Cardiac septum (tissue), 1 donor: ENCODE measurements at regions not wholly inside any gene's neighbourhood (a gene's known extent, or its start where the extent isn't known, plus 50 kb on each side); places are given as distances from the start of the nearest gene placed in this dataset.
"Not testable (repeated sequence)": the region's sequence is repeated elsewhere in the genome, so short reads cannot be mapped to it uniquely, and the experiment has no call there.

Experiments
- DNase-seq: peaks from one replicate; pipeline ENCODE4 v3.0.0-alpha.2; 2020; ENCODE audit warnings: low spot score
- intact Hi-C: fragments of 100-400 bp; cut with DNase I; formaldehyde crosslinking; loops from one replicate; pipeline ENCODE4 v1.14.0; 2022
- donor health status: DM: no; HTN: no; CAD: no.

DNA sequence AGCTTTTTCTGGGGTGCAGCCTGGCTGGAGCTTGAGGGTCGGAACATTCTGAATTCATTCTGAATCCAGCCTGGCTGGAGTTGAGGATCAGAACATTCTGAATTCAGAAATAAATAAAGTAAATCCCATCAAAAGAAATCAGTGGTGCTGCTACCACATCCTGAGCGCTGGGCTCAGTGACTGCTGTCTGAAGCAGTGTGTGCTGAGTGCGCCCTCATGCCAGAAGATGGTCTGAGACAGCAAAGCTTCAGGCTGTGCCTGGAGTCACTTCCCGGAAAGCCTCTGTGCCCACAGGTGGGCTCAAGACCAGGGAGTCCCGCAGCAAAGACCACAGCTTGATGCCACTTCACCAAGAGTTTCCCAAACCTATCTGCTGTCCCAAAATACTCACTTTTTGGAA lies 187.9 kb downstream of the VAPA start:
- DNase-seq = no peak
- intact Hi-C loops = loop anchor here (10.0 kb wide), 1 partner anchor 413 kb away; no protein-coding TSS in a partner anchor

DNA sequence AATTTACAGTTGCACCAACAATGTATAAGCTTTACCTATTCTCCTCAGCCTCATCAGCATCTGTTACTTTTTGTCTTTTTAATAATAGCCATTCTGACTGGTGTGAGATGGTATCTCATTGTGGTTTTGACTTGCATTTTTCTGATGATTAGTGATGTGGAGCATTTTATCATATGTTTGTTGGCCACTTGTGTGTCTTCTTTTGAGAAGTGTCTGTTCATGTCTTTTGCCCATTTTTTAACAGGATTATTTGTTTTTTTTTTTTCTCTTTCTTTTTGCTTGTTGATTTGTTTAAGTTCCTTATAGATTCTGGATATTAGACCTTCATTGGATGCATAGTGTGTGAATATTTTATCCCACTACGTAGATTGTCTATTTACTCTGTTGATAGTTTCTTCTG lies 191.3 kb downstream of the VAPA start:
- DNase-seq = not testable (repeated sequence)
- intact Hi-C loops = loop anchor here (10.0 kb wide), 1 partner anchor 410 kb away; no protein-coding TSS in a partner anchor

GRCh38 chr18:10111191-10111590 lies 197.4 kb downstream of the VAPA start:
- intact Hi-C loops = no loop called here

DNA sequence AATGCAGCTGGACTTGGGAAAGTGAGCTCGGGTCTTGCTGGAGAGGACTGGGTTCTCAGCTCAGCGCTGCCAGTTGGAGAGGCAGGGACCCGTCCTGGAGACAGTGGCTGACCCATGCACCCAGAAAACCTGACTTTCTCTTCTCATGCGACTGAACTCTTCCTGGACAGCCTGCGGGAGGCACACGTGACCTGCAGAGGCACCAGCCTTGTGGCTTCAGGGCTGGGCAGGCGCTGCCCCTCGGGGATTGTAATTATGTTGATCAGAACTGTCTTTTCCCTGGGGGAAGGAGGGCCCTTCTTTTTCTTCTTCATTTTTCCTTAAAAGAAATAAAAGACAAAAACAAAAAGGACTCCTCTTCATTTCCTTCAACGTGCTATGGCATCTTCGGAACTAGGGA lies 198.1 kb downstream of the VAPA start:
- intact Hi-C loops = no loop called here
- no peak for DNase-seq

More at GRCh38 chr18:10111191-10111590, 197.4 kb downstream of the VAPA start:
- DNase-seq = no peak

- DNase-seq = no peak
- intact Hi-C loops = no loop called here
These were observed 199.6 kb downstream of the VAPA start for GRCh38 chr18:10113121-10114022.

GRCh38 chr18:10114717-10115463 lies 201.1 kb downstream of the VAPA start:
- intact Hi-C loops = no loop called here
- DNase-seq = no peak

DNA sequence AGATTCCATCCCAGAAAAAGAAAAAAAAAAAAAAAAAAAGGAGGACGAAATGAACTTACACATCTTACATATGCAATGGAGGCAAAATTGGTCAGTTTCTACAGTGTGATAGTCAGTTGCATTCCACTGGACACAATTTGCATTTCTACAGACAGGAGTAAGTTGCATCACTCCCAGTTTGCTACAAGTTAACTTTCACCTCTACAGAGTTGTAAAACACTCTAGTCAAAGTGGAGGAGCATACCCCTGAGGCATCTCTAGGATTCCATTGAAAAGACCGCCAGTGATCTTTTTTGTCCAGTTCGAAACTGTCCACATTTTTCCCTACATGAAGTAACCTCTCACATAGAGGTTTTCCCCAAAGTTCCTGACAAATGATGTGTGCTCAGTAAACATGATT lies 202.8 kb downstream of the VAPA start:
- intact Hi-C loops = no loop called here
- DNase-seq = no peak

DNA sequence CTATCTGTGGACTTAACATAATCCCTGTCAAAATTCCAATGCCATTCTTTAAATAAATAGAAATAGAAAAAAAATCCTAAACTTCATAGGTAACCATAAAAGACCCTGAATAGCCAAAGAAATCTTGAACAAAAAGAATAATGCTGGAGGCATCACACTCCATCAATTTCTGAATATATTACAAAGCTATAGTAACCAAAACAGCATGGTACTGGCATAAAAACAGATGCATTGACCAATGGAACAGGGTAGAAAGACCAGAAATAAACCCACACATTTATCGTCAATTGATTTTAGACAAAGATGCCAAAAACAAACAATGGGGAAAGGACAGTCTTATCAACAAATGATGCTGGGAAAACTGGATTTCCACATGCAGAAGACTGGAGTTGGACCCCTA lies 205.7 kb downstream of the VAPA start:
- intact Hi-C loops = no loop called here
- DNase-seq = no peak

GRCh38 chr18:10119991-10120390 lies 206.2 kb downstream of the VAPA start:
- intact Hi-C loops = loop anchor here (5.0 kb wide), 1 partner anchor 58 kb away; no protein-coding TSS in a partner anchor
- no peak for DNase-seq

- intact Hi-C loops = loop anchor here (5.0 kb wide), 1 partner anchor 58 kb away; no protein-coding TSS in a partner anchor
- no peak for DNase-seq
These were observed 206.8 kb downstream of the VAPA start for GRCh38 chr18:10120622-10121021.

DNA sequence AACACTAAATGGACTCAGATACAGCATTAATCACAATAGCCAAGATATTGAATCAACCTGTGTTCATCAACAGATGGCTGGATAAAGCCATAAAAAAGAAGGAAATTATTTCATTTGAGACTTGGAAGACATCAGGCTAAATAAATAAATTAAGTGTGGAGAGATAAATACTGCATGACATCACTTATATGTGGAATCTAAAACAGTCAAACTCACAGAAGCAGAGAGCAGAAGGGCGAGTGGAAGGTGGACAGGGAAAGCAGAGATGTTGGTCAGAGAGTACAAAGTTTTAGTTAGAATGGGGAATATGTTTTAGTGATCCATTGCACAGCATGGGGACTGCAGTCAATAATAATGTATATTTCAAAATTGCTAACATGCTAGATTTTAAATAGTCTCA lies 207.2 kb downstream of the VAPA start:
- no peak for DNase-seq
- intact Hi-C loops = loop anchor here (5.0 kb wide), 1 partner anchor 59 kb away; no protein-coding TSS in a partner anchor

DNA sequence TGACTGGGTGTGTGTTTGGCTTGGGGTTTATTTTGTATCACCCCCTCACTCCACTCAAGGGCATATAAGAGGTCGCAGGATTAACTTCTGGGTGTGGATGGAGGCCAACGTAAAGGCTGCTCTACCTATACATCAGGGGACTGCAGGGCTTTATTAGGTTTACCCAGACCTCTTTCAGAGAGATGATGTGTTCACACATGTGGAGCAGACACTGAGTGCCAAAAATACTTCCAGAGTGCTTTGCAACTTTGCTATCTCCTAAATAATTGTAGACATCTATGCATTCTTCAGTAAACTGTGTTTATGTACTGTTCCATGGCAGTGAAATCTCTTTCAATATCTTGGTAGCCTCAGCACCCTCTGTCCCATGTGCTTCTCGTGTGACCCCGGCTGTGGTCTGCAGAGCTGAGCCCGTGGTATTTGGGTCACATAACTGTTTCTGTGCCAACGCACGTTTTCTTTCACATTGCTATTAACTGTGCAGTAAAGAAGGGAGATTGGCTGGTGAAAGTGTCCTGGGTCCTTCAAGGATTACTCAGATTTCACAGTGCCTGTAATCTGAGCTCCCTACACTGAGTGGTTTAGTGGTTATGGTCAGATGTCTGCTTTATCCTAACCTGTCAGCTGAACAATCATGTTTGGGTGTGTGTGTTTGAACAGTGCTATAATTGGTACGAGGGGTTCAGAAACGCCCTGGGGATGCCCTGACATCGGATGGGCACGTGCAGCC lies 208.1 kb downstream of the VAPA start:
- intact Hi-C loops = loop anchor here (5.0 kb wide), 1 partner anchor 60 kb away; no protein-coding TSS in a partner anchor
- no peak for DNase-seq

DNA sequence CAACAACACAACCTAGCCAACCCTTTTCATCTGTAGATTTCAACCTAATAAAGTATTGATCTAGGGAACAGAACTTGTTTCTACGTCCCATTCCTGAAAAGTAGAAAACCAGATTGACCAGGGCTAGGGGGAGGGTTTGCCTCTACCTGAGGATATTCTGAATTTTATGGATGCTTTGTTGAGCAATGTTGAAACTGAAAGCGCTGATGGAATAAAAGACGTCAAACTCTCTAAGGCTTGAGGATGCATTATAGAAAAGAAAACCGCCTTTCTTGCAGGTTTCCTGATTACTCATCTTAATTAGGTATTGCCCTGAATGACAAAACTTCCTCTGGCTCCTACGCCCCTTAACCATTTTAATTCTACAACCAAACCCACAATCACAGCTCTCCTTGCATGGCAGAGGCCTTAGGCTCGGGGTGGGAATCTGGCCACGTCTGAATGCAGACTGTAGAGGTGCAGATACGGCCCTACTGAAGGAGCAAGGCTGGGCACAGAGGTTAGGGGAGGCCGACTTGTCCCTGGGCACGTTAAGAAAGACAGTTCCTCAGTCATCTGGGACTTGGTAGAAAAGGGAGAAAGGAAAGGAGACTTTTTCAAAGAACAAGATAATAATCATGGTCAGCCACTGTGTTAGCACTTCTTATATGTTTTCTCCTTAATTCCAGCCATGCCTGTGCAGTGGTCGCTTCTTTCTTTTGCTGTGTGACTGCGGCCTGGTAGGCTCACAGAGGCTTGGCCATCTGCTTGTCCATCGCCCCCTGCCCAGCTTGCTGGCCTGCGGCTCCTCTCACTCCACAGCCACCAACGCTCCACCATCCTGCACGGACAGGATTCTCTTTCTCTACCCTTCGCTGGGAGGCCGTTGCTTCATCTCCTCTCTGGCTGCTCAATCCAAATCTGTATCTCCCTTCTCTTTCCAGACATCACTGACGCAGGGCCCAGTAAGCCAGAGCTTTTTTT lies 209.5 kb downstream of the VAPA start:
- intact Hi-C loops = loop anchor here (5.0 kb wide), 1 partner anchor 61 kb away; no protein-coding TSS in a partner anchor
- DNase-seq = no peak

DNA sequence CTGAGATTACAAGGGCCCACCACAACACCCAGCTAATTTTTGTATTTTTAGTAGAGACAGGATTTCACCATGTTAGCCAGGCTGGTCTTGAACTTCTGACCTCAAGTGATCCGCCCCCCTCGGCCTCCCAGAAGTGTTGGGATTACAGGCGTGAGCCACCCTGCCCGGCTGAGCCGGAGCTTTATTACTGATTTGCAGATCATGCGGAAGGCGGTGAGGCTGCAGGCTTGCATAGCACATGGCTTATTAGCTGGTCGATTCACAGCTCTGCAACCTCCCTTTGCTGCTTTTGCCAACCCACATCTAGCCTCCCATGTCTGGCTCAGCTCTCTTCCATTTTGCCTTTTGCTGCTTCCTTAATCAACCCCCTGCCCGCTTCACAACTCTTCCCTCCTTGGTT lies 210.3 kb downstream of the VAPA start:
- DNase-seq = no peak
- intact Hi-C loops = loop anchor here (5.0 kb wide), 1 partner anchor 62 kb away; no protein-coding TSS in a partner anchor

DNA sequence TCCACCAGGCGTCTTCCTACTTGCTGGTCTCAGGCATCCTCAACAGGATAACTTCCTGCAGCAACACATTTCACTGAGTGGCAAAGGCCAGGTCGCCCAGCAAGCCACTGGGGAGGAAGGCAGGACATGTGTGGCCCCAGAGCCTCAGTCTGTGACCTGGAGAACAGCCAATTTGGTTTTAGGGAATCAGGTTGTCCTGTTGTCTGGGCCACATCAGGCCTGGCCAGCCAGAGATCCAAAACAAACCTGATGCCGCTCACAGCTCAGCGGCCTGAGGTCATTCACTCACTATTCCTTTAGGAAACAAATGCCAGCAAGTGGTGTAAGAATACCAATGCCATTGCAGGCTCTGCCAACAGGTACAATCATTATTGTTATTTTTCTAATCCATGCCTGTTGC lies 210.7 kb downstream of the VAPA start:
- intact Hi-C loops = loop anchor here (5.0 kb wide), 1 partner anchor 62 kb away; no protein-coding TSS in a partner anchor
- DNase-seq = no peak

DNA sequence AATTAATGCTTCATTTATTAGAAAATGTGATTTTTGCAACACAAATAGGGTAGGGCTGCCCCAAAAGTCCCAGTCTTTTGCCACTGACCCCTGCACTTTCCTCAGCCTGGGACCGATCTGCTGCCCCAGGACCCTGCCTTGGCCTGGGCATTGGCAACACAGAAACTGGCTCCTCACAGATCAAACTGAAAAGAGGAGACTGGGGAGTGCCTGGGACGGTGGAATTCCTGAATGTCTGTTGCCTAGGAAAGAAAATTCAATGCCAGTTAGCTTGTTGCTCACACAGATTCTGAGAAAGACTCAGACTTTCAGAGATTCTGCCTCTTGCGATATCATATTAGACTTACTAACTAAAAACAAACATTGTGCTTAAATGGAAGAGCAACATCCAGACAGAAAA lies 211.2 kb downstream of the VAPA start:
- intact Hi-C loops = loop anchor here (5.0 kb wide), 1 partner anchor 63 kb away; no protein-coding TSS in a partner anchor
- no peak for DNase-seq

DNA sequence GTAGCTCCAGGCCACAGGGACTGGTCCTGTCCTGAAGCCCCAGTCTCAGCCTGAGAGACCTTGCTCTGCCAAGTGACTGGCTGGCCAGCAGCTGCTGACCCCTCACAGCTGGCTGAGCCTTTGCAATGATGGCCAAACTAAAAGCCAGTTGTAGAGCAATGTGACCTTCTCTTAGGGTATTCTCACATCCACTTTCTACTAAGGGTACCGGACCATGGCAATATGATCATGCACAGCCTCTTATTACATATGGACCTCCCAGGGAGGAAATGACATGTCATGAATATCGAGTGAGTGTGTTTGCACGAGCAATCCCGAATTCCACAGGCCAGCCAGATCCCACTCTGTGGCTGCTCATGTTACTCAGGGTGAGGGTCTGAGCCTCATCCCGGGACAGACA lies 213.9 kb downstream of the VAPA start:
- DNase-seq = no peak
- intact Hi-C loops = no loop called here

DNA sequence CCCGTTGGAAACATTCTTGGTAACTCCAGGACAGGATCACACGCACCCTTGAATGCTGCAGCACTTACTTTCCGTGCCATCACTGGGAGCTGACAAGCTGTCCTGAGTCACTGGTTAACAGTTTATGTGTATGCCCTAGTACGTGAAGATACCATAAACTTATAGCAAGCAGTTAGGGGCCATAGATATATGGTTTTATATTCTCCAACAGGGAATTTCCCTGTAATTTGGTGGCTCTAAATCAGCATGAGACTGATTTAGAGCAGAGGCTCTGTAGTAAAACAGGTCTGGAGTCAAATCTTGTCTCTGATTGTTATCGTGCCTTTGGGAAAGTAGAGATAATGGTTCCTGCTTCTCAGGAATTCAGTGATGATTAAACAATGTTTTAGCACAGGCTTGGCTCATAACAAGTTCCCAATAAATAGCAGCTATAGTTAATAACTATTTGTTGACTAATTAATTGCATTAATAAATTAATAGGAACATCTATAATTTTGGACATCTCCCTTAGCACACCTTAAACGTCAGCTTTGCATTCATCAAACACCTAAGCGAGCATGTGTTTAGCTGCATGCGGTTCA lies 215.2 kb downstream of the VAPA start:
- intact Hi-C loops = no loop called here

More for the DNA sequence above, 215.2 kb downstream of the VAPA start:
- DNase-seq = no peak
